ENCODE measurements at regions not wholly inside any gene's neighbourhood (a gene's known extent, or its start where the extent isn't known, plus 50 kb on each side); places are given as distances from the start of the nearest gene placed in this dataset.

DNA sequence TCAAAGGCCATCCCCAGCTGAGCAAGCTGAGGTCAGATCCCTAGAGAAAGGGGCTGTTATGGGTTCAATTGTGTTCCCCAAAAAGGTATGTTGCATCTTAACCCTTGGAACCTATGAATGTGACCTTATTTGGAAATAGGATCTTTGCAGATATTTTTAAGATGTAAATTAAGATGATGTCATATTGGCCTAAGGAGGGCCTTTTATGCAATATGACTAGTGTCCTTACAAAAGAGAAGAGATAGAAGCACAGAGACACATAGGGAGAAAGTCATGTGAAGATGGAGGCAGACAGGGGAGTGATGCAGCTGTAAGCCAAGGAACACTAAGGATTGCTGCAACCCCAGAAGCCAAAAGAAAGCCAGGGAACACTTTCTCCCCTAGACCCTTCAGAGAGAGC, 144.3 kb upstream of the TAB2 start (continued):
- no peak for TF ChIP-seq GTF2F1 (IDR thresholded peaks at IDR 0.05; ENCODE audit: borderline replicate concordance, low read depth, low read length)

- no peak overlapping the region for H2BK15ac ChIP-seq (ENCODE audit: low read length)
- H3K18ac ChIP-seq (ENCODE audit: extremely low read depth, low read length), result no peak overlapping the region
- no peak overlapping the region for H3K9ac ChIP-seq (replicated peaks in 1 of 4; ENCODE audit: extremely low read depth in 1 of 4, low read depth in 3 of 4, low read length in 3 of 4)
- no peak overlapping the region for H2AFZ ChIP-seq (ENCODE audit: low read length)
- no peak overlapping the region for H3K27ac ChIP-seq (ENCODE audit: low read depth, low read length)
- no peaks in the 10 kb centered on the region for H3K4me1 ChIP-seq (replicated peaks in 1 of 4; ENCODE audit: control insufficient read depth in 3 of 4, insufficient read depth in 4 of 4, low read length in 3 of 4)
- H4K8ac ChIP-seq (ENCODE audit: extremely low read depth, insufficient read depth, low read length), result no peak overlapping the region
- no peak overlapping the region for H3K4me2 ChIP-seq (ENCODE audit: insufficient read depth in 1 of 2, low read depth in 2 of 2, low read length in 2 of 2)
- no peaks in the 10 kb centered on the region for H3K23me2 ChIP-seq (ENCODE audit: low read depth, low read length)
- H3K23ac ChIP-seq (ENCODE audit: insufficient read length), result no peak overlapping the region
- H3K79me1 ChIP-seq (ENCODE audit: low read depth, low read length), result no peaks in the 10 kb centered on the region
- H3K56ac ChIP-seq (replicated peaks; ENCODE audit: insufficient read length, low read depth, low read length), result no peak overlapping the region
- H3K14ac ChIP-seq (ENCODE audit: insufficient read length), result no peak overlapping the region
- no peak overlapping the region for H4K5ac ChIP-seq (ENCODE audit: insufficient read length, low read depth, low read length)
- FAIRE-seq (no peak), DNase-seq (ENCODE audit: low read depth in 1 of 2, low spot score in 2 of 2) (no peak)
- no peaks in the 10 kb centered on the region for H4K20me1 ChIP-seq (replicated peaks in 1 of 2; ENCODE audit: control insufficient read depth in 1 of 2, insufficient read depth in 2 of 2, low read length in 2 of 2)
- H3K4ac ChIP-seq (replicated peaks; ENCODE audit: insufficient read length, low read depth, low read length), result no peak overlapping the region
- no peak overlapping the region for H2BK5ac ChIP-seq (ENCODE audit: low read depth, low read length)
- no peak overlapping the region for H2BK12ac ChIP-seq (ENCODE audit: low read depth, low read length)
- WGBS, 2 experiments (ENCODE audit: extremely low coverage in 1 of 2, insufficient coverage in 1 of 2, insufficient read length in 1 of 2, insufficient replicate concordance in 2 of 2, low coverage in 1 of 2, low lambda C conversion rate in 2 of 2, missing lambda C conversion rate in 1 of 2), result 90% methylated on average over 1 of the region's 1 CpG; no CpG with 5 or more reads in 1 of the 2 experiments
- ChIA-PET POLR2A (ENCODE audit: partially characterized antibody) (no interaction called here), CTCF (ENCODE audit: partially characterized antibody) (interaction anchor here (0.7 to 2.2 kb wide), 4 partner anchors 9 to 86 kb away, joined by 3 to 9 read pairs (median 4); no protein-coding TSS in a partner anchor)
- H4K91ac ChIP-seq (replicated peaks; ENCODE audit: insufficient read length, low read length), result no peak overlapping the region
- H2AK5ac ChIP-seq (ENCODE audit: low read depth, low read length), result no peak overlapping the region
- no peaks in the 10 kb centered on the region for H3K79me2 ChIP-seq (ENCODE audit: control insufficient read depth in 1 of 2, insufficient read depth in 2 of 2, low read length in 2 of 2)
- no peak overlapping the region for H2BK20ac ChIP-seq (ENCODE audit: low read length)
- no peak overlapping the region for H3K4me3 ChIP-seq (ENCODE audit: extremely low read depth in 1 of 4, insufficient read depth in 2 of 4, low read depth in 3 of 4, low read length in 4 of 4)
- H2BK120ac ChIP-seq (replicated peaks; ENCODE audit: low read depth, low read length), result no peak overlapping the region
- H3K27me3 ChIP-seq (replicated peaks in 1 of 4; ENCODE audit: control insufficient read depth in 3 of 4, extremely low read depth in 1 of 4, insufficient read depth in 3 of 4, low read length in 3 of 4), result no peaks in the 10 kb centered on the region
- no peaks in the 10 kb centered on the region for H3K36me3 ChIP-seq (ENCODE audit: control insufficient read depth in 2 of 4, insufficient read depth in 4 of 4, low read length in 3 of 4)
- TF ChIP-seq KDM1A (IDR thresholded peaks at IDR 0.05; ENCODE audit: borderline replicate concordance, low read length) (no peak), CBX8 (IDR thresholded peaks at IDR 0.05; ENCODE audit: borderline replicate concordance, low read depth, low read length) (no peak)
- no peaks in the 10 kb centered on the region for H3K9me3 ChIP-seq (ENCODE audit: insufficient read depth in 2 of 2, low read depth in 1 of 2, low read length in 1 of 2)
Observed at GRCh38 chr6:149174962-149175361, 142.6 kb upstream of the TAB2 start.

Measured in H1 (cell line).